HepG2 (cell line): ENCODE measurements at regions not wholly inside any gene's neighbourhood (a gene's known extent, or its start where the extent isn't known, plus 50 kb on each side); places are given as distances from the start of the nearest gene placed in this dataset.

ENCODE experiments used
- FLYWCH1 ChIP-seq: sonication (generic); formaldehyde crosslinking; IDR thresholded peaks from 2 replicates; pipeline ENCODE4 v1.8.1; 2023; ENCODE audit warnings: mild to moderate bottlenecking, missing genetic modification reagents
- RBM22 ChIP-seq: fragments of 200-400 bp; formaldehyde crosslinking; optimal IDR thresholded peaks from 2 replicates; pipeline ENCODE3; 2017; ENCODE audit warnings: mild to moderate bottlenecking, low read length, moderate library complexity
- SALL1 ChIP-seq: sonication (generic); formaldehyde crosslinking; IDR thresholded peaks from 2 replicates; pipeline ENCODE4 v1.8.0; 2022; ENCODE audit warnings: mild to moderate bottlenecking, missing genetic modification reagents
- SMAD1 ChIP-seq: sonication (generic); formaldehyde crosslinking; IDR thresholded peaks from 2 replicates; pipeline ENCODE4 v1.4.0; 2020; ENCODE audit warnings: missing genetic modification reagents, low read depth, mild to moderate bottlenecking, borderline replicate concordance
- SPEN ChIP-seq: sonication (generic); formaldehyde crosslinking; IDR thresholded peaks from 2 replicates; pipeline ENCODE4 v1.5.1; 2020; ENCODE audit warnings: low read depth, mild to moderate bottlenecking, missing genetic modification reagents
- STAT6 ChIP-seq: sonication (generic); formaldehyde crosslinking; IDR thresholded peaks from 2 replicates; pipeline ENCODE4 v1.4.0; 2020; ENCODE audit warnings: missing genetic modification reagents, mild to moderate bottlenecking, borderline replicate concordance
- TEAD2 ChIP-seq: sonication (generic); formaldehyde crosslinking; IDR thresholded peaks from 2 replicates; pipeline ENCODE4 v1.9.0; 2021; ENCODE audit warnings: missing genetic modification reagents
- ZNF556 ChIP-seq: sonication (generic); formaldehyde crosslinking; IDR thresholded peaks from 2 replicates; pipeline ENCODE4 v1.4.0; 2020; ENCODE audit warnings: mild to moderate bottlenecking, missing genetic modification reagents, borderline replicate concordance
- ZNF644 ChIP-seq: IDR thresholded peaks from 2 replicates; pipeline ENCODE4 v1.6.1; 2016; ENCODE audit warnings: low read depth
- ZNF652 ChIP-seq: IDR thresholded peaks from 2 replicates; pipeline ENCODE4 v1.6.1; 2016; ENCODE audit warnings: low read depth, borderline replicate concordance
- ZNF891 ChIP-seq: sonication (generic); formaldehyde crosslinking; IDR thresholded peaks from 2 replicates; pipeline ENCODE4 v1.5.0; 2020; ENCODE audit warnings: mild to moderate bottlenecking, missing genetic modification reagents
- TF ChIP-seq, protein P1 (sequence below): sonication (generic); formaldehyde crosslinking; IDR thresholded peaks from 2 replicates; pipeline ENCODE4 v1.8.0; 2022; ENCODE audit warnings: missing genetic modification reagents, mild to moderate bottlenecking, moderate library complexity, borderline replicate concordance

GRCh38 chr7:68235937-68236336, 1239.3 kb downstream of the TYW1 start (continued):
- TF ChIP-seq SALL1 (CRISPR knock-in tag) = no peak
- TF ChIP-seq FLYWCH1 (CRISPR knock-in tag) = no peak
- TF ChIP-seq ZNF891 (CRISPR knock-in tag) = no peak
- no peak for TF ChIP-seq TEAD2
- no peak for TF ChIP-seq STAT6 (CRISPR knock-in tag)
- TF ChIP-seq SPEN = no peak
- TF ChIP-seq ZNF556 (CRISPR knock-in tag) = no peak
- TF ChIP-seq, protein P1, sequence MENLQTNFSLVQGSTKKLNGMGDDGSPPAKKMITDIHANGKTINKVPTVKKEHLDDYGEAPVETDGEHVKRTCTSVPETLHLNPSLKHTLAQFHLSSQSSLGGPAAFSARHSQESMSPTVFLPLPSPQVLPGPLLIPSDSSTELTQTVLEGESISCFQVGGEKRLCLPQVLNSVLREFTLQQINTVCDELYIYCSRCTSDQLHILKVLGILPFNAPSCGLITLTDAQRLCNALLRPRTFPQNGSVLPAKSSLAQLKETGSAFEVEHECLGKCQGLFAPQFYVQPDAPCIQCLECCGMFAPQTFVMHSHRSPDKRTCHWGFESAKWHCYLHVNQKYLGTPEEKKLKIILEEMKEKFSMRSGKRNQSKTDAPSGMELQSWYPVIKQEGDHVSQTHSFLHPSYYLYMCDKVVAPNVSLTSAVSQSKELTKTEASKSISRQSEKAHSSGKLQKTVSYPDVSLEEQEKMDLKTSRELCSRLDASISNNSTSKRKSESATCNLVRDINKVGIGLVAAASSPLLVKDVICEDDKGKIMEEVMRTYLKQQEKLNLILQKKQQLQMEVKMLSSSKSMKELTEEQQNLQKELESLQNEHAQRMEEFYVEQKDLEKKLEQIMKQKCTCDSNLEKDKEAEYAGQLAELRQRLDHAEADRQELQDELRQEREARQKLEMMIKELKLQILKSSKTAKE (CRISPR knock-in tag) = no peak
- no peak for TF ChIP-seq RBM22
- no peak for TF ChIP-seq ZNF644
- TF ChIP-seq SMAD1 = no peak
- no peak for TF ChIP-seq ZNF652 (CRISPR knock-in tag)
